NCI-H1105 treated with DMSO at 0.1 percent for 48 hours (cell line): ENCODE measurements at regions not wholly inside any gene's neighbourhood (a gene's known extent, or its start where the extent isn't known, plus 50 kb on each side); places are given as distances from the start of the nearest gene placed in this dataset.

Experiments used
- DNase-seq: peaks from one replicate; lab custom pipeline; 2025; lab: John Stamatoyannopoulos, UW

DNA sequence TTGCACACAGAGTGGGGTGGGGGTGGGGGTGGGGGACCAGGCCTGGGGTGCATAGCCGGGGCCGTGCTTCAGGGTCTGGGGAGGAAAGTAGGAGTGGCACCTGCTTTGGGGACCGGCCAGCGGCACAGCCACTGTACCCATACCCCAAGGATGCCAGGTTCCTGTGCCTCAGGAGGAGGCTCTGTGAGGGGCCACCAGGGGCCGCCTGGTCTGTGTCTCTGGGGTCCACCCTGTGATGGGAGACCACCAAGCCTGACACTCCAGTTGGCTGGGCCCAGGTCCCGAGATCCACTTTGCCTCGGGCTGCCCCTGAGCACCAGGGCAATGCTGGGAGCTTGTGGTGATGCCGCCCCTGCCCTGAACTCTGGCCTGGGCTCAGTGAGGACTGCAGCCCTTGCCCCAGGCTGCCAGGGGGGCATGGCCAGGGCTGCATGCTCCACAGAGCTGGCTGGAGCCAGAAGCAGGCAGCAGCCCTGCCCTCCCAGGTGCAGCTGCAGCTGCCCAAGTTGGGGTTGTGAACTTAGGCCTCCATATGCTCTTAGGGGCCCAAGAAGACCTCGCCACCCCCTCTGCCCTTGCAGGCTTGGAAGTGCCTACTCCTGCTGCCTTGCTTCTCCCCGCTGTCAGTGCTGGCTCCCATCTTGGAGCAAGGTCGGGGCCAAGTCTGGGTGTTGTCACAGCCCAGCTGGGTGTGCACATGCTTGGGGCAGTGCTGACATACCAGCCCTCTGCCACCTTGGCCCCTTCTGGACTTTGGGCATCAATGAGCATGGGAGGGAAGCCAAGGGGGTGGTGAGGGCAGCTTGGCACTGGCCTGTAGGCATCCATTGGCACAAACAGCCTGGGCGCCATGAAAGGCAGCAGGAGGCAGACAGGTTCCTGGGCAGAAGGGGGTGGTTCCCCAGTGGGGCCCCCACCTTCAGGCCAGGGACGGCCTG lies 123.3 kb upstream of the THY1 start:
- no peak for DNase-seq

DNA sequence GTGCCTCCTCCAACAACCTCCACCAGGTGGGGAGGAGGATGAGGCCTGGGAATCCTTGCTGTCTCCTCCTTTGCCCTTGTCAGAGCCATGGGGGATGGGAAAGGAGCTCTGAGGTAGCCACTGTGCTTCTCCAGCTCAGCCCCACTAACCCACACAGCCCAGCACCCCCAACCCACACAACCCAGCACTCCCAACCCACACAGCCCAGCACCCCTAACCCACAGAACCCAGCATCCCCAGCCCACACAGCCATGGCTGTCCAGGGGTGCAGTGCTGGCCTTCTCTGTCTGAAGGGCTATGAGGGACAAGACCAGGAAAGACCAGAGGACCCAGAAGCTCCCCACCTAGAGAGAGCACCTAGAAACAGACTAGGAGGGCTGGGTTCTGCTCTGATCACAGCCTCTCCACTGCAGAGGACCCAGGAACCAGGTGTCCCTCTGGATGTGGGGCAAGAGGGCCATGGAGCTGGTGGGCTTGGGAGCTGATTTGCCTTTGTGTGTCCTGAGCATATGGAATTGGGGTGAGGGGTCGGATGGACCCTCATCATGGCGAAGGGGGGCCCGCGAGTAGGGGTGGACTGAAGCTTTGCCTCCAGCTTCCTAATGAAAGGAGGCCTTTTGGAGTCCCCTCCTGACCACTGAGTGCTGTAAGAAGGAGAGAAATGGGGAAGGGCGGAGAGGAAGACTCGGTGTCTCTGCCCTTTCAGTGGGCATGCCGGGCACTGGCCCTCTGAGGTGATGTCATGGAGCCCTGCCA lies 117.6 kb upstream of the THY1 start:
- no peak for DNase-seq

DNA sequence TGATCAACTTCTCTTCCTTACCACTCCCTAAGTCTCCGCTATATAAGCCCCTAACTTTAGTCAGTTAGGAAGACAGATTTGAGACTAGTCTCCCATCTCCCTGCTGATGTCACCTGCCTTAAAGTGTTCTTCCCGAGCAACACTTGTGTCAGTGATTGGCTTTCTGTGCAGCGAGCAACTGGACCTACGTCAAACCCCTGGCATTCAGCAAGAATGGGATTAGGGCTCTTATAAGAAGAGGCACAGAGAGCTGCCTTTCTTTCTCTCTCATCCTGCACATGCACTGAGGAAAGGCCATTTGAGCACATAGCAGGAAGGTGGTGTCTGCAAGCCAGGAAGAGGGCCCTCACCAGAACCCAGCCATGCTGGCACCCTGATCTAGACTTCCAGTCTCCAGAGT lies 116.6 kb upstream of the THY1 start:
- no peak for DNase-seq

DNA sequence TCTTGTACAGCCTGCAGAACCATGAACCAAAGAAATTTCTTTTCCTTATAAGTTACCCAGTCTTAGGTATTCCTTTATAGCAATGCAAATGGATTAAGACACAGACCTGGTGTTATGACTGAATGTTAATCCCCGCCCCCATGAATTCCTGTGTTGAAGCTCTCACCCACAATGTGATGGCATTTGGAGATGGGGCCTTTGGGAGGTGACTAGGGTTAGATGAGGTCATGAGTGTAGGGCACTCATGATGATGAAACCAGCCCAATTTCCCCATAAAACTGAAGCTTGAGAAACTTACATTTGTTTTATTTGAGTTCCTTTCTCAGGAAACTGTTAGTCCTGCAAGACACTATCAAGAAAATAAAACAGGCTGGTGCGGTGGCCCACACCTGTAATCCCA lies 115.8 kb upstream of the THY1 start:
- DNase-seq: no peak

DNA sequence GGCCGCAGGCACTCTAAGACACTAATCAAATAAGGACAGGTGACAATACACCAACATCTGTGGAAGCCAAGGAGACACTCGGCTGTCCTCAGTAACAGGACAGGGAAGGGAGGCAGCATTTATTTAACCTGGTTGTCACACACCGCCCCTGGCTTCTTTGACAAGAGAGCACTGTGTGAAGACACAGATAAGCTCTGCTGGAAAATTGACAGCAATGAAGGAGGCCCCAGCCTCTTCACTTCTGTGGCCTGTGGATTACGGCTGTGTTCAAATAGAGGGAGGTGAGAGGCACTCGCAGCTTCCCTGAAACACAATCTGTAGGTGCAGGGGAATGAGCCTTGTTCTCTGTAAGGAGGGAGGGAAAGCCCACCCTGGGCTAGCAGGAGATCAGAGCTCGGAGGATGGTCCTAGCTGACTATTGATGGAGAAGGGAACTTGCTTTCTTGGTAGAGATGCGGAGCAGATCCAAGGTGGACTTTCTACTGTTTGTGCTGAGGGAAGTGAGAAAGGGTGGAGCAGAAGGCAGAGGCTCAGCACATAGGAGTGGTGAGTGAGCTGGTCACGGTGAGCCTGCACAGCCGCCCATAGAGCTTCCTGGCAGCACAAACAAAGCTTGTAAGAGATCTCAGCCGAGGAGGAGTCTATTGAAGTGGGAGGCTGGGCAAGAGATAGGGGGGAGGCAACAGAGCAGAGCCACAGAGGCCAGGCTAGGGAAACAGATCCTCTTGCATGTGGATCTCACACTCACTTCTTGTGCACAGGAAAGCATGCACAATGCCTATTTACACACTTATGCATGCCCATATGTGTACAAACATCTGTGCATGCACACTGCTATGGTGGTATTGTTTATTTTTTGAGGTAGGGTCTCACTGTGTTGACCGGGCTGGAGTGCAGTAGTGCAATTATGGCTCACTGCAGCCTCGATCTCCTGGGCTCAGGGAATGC lies 114.6 kb upstream of the THY1 start:
- DNase-seq: no peak

DNA sequence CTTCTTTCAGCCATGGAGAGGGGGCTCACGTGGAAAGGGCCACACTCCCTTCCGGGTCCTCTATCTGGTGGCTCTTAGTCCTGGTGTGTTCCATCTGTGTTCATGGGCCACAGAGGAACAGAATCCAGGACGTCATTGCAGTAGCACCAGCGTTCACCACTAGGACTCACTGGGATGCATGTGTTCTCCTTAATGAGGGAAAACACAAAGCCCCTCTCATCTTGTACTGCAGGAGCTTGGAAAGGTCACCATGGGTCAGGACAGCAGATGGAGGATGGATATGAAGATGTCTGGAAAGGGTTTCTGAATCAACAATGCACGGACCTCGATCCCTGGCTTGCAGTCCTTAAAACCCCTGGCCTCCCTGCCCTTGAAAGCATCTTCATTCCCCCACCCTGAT lies 113.8 kb upstream of the THY1 start:
- no peak for DNase-seq

DNA sequence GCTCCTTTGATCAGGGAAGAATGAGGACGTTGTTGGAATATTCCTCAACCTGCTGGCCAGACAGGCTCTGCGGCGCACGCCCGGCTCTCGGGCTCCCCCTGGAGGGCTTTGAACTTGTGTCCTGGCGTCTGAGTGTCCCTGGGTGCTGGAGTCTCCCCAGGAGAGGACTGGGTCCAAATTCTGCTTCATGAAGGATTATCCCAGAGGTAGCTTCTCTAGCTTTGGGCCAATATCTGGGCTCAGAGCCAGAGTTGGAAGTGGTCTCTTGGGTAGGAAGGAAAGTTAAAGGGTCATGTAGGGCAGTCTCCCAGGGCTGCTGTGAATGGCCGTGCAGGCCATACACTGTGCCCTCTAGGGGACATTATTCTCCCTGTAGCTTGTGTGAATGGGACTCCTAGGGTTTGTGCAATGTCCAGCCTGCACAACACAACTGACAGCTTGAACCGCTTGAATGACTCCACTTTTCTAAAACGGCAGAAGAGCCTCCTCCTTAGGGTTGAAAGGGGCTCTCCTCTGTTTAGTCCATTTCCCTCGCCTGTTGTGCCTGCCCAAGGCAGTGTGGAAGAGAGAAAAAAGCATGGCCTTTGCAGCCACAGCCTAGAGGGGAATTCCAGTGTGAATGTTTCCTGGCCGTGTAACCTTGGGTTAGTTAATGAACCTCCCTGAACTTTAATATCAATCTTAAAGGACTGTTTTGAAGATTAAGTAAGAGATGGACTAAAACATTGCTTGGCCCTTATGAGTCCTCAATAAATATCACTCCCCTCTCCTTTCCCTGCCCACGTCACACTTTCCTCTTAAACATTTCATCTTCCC lies 111.2 kb upstream of the THY1 start:
- peak; percentile 60 for DNase-seq

DNA sequence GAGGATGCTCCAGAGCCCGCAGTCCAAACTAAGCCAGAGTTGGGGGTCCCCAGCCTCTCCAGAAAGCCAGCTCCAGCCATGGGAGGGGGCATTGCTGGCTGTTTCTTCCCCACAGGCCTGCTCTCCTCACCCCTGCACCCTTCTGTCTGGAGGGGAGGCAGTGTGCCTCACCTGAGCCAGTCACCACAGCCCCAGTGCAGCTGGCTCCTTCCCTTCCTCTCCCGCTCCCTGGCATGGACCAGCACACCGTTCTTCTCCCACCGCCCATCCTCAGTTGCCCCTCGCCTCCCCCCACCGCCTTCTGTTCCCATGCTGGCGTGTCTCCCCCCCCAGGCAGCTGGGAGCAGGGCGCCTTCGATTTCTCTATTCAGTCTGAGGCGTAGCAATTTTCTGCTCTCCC lies 110.5 kb upstream of the THY1 start:
- DNase-seq: no peak

DNA sequence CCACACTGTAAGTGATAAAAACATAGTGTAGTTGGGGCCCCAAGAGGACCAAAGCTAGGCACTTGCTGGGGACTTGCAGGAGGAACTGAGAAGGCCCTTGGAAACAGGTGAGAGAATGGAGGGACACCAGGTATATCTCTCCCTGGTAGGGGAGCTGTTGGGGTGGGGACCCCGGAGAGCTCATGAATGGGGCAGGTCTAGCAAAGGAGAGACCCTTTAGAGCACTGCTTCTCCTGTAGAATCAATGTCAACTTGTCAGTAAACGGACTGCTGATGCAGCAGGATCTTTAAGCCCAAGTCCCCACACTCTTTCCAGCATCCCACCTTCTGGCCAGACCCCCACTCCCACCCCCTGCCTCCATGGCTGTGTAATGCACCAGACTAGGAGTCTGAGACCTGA lies 109.6 kb upstream of the THY1 start:
- no peak for DNase-seq

DNA sequence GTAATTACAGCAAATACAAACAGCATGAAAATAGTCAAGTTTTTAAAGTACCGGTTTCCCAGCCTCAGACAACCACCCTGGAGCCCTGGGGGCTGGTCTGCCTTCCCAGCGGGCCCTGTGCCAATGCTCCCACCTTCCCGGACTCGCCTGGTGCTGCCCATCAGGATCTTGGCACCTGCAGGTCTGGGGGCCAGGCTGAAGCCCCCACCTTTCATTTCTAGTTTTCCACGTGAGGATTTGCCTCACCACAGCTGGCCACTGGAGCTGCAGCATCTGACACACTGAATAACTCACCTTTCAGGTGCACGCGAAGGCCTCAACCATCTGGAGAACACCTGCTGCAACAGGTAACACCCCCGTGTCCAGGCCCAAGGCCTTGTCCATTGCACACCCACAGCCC lies 108.7 kb upstream of the THY1 start:
- DNase-seq: peak; percentile 20

DNA sequence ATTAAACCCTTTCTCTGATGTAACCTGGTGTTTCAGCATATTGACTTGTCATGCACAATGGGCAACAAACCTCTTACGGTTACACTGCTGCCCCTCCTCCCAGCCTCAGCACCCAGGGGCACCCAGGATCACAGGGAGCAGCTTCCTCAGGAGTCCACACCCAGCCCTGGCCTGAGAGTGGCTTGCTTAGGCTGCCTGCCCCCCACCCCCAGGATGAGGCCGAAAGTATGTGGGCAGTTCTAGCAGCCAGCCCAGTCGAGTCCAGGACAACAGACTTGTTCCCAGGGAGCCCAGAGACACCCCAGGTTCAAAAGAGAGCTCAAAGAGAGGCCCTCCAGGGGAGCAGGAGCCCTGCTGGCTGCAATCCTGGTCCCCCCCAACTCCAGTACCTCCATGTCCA lies 108.1 kb upstream of the THY1 start:
- DNase-seq: no peak

DNA sequence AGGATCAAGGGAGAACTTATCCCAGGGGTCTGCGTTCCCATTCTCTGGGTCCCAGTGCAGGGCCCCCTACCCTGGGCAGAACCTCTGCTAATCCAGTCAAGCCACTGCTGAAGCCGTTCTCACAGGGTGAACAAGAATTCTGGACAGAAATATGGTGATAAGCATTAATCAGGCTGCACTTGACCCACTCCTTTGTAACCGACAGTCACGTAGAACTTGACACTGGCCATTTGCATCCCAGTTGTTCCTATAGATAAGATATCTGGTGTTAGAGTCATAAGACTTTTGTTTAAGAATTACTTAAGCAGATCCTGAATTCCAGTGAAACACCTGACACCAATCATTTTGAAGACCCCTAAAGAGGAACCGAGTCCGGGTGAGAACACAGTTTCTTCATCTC lies 107.5 kb upstream of the THY1 start:
- DNase-seq: no peak

DNA sequence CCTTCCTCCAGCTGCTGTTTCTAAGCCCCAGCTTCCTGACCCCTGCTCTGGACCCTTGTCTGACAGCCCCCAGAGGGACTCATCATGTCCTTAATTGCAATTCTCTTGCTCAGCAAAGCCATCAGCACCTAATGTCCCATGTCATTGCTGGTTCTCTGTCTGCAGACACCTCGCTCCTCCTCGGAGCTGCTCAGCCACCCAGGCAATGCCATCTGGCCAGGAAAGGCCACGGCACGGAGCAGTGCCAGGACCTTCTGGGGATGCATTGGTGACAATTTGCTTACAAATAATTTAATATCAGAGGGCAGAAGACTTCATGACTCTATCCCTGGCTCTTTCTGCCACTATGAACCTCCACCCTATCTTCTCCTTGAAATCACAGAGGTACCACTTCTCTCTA lies 107.0 kb upstream of the THY1 start:
- DNase-seq: no peak

DNA sequence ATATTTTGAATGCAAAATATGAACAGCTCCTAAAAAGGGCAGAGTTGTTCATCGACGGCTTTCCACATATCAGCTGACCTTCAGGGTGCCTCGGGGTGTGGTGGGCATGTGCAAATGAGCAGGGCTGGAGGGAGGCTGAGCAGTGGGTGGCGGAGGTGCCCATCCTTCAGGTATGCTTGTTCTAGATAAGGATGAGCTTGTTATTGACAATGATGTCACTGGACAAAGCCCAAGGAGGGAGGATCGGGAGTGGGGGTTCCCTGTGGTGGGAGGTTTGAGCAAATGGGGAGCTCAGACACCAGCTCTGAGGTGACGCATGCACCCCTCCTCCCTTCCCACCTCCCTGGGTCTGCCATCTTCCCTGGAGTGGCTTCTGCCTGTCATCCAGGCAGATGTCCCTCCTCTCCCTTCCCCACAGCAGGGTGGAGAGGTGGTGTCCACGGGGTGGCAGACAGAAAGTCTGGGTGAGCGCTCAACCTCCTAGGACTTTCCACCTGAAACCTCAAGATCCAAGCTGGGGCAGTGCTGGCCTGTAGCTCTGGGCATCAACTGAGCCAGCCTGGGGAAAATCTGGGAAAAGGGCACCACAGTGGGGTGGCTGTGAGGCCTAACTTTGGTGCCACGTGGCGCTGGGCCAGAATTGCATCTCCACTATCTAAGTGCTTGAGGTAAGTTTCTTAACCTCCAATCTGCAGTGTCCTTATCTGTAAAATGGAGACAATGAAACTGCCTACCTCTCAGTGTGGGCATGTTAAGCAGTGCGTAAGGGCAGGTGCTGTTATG lies 106.3 kb upstream of the THY1 start:
- DNase-seq: no peak

DNA sequence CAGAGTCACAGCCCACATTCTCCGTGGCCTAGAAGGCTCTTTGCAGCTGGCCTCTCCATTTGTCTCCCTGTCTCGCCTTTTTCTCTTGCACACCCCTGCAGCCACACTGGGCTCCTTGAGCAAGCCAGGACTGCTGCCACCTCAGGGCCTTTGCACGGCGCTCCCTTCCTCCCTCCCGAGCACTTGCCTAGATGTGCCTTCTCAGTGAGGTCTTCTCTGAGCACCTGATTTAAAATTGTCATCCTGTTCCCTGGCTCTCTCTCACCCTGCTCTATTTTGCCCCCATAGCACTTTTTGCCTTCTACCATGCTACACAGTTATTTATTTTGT lies 102.9 kb upstream of the THY1 start:
- DNase-seq: no peak

DNA sequence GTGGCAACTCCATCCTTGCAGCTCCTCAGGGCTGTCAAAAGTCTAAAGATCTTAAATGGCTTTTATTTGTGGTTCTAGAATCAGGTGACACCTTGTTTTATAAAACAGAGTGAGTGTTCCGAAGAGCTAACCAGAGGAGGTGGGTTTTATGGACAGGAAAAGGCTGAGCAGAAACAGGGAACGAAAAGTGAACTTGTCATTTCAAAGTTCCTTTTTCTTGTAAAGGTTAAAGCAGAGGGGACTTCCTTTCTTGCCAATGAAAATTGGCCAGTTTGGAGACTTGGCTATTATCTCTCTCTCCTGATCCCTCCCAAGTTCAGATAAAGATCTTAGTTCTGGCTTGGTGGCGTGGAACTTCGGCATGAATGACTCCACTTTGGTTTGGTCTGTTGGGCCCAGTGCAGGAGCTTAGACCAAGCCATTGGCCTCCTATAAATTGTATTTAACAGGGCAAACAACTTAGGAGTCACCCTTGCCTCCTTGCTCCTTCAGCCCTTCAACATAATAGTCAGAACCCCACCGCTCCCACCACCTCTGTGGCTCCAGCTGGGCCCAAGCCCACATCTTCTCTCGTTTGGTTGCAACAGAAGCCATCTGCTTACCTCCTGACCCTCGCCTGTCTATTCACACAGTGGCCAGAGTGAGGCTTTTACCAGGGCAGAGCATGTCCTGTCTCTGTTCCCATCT lies 102.4 kb upstream of the THY1 start:
- no peak for DNase-seq

DNA sequence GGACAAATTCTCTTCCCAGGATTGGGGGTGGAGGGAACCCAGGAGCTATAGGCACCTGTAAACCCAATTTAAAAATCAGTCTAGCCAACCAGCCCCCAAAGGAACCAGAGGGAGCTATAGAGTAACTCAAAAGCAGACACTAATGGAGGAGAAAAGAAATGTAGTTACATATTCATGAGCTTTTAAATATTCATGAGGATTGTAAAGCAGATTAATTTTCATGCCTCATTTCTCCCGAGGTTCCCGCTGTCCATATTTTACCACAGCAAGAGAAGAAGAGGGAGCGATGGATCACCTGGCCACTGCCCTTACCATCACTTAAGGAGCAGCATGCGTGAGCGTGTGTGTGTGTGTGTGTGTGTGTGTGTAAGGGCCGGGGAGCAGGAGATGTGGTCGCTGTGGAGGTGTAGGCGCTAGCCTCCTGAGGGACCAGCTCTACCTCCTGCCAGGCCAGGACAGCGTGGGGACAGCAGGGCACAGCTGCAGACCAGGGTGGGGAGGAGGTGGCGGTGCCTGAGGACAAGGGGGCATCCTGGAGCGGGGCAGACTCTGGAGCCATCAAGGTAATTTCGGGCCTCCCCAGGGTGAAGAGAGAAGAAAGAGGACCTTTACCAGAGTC lies 100.7 kb upstream of the THY1 start:
- no peak for DNase-seq

DNA sequence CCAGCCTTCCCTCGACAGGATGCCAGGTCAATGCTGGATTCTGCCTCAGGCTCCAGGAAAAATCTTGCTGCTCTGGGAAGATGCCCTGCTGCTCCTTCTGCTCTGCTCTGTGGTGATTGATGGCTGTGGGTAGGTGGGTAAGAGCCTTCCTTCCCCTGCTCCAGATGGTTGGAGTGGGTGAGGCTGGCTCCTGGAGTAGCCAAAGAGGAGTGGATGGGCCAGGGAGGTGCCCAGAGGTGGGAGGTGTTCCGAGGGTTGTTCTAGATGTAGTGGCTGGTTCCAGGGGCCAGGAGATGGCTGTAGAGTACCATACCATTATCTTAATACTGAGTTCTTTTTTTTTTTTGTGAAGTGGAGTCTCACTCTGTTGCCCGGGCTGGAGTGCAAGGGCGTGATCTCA lies 99.6 kb upstream of the THY1 start:
- DNase-seq: no peak

DNA sequence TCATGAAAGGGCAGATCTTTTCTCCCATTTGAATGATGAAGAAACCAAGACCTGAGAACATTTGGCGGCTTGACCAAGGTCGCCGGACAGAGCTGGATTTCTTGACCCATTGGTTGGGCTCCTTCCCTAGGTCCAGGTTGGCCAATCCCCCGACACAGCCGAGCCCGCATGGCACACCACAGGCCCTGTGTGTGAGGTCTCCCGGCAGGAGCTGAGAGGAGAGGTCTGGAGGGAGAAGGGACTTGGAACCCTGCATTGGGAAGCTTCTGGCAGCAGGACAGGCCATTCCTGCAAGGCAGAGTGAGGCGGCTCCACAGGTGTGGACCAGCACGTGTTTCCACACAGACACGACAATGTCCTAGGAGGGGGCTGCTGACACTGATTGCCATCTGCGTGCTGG lies 98.6 kb upstream of the THY1 start:
- DNase-seq: no peak

DNA sequence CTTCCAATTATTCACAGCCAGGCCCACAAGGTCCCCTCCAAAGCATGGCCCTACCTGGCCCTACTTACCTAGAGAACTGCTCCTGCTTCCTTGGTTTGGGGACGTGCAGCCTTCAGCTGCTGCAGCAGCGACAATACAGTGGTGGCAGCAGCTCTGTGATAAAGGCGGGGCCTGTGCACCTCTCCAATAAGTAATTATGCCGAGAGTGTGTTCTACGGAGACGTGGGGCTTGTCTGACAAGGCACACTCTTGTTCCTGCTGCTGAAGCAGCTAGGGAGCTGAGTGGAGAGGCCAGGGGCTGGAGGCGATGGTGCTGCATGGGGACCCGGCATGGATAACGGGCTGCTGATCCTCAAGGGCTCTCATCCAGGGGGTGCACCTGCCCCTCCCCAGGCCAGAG lies 98.0 kb upstream of the THY1 start:
- peak; percentile 55 for DNase-seq
